T-helper 2 cell treated with Interferon-gamma antibody and Interleukin-4, amounts not matched to agents 5 μg/mL and 100 μg/mL, for 36 hours (primary cell): ENCODE measurements at regions not wholly inside any gene's neighbourhood (a gene's known extent, or its start where the extent isn't known, plus 50 kb on each side); places are given as distances from the start of the nearest gene placed in this dataset.
"Not testable (repeated sequence)": the region's sequence is repeated elsewhere in the genome, so short reads cannot be mapped to it uniquely, and the experiment has no call there.

Experiments used
- DNase-seq: peaks from one replicate; pipeline ENCODE4 v3.0.0; 2021; ENCODE audit warnings: low spot score
- H3K27ac Mint-ChIP-seq: one replicate; pipeline ENCODE4 v1.8.0; 2021; ENCODE audit warnings: mild to moderate bottlenecking, mixed read lengths
- H3K27me3 Mint-ChIP-seq: one replicate; pipeline ENCODE4 v1.8.0; 2021; ENCODE audit warnings: low read depth, mixed read lengths
- H3K36me3 Mint-ChIP-seq: one replicate; pipeline ENCODE4 v1.8.0; 2021; ENCODE audit warnings: low read depth, mixed read lengths
- H3K4me1 Mint-ChIP-seq: one replicate; pipeline ENCODE4 v1.8.0; 2021; ENCODE audit warnings: low read depth, mixed read lengths
- H3K4me3 Mint-ChIP-seq: one replicate; pipeline ENCODE4 v1.8.0; 2022; ENCODE audit warnings: mild to moderate bottlenecking, moderate library complexity, mixed read lengths
- H3K9me3 Mint-ChIP-seq: one replicate; pipeline ENCODE4 v1.8.0; 2021; ENCODE audit warnings: mixed read lengths

DNA sequence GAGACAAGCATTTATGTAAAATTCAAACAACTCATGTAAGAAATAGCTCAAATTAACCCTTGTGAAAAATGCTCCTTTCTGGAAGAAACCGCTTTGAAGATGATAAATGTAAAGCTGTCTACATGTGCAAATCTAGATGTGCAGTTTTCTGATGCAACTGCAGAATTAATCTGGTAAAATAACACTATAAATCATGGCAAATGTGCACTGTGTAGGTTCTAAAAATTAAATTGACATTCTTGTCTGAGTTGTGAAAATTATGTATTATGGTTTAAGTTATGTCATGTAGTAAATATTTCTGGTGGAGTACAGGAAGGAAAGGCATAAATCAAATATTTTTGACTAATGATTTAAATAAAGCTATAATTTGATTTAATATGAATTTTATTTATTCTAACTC lies 678.1 kb upstream of the SEMA6D start:
- Mint-ChIP-seq H3K36me3 (no peaks in the 10 kb centered on the region), H3K27ac (no peak overlapping the region), H3K9me3 (peaks cover 13% of the 10 kb centered on the region), H3K4me1 (no peaks in the 10 kb centered on the region), H3K27me3 (no peaks in the 10 kb centered on the region), H3K4me3 (no peak overlapping the region)
- DNase-seq: no peak

DNA sequence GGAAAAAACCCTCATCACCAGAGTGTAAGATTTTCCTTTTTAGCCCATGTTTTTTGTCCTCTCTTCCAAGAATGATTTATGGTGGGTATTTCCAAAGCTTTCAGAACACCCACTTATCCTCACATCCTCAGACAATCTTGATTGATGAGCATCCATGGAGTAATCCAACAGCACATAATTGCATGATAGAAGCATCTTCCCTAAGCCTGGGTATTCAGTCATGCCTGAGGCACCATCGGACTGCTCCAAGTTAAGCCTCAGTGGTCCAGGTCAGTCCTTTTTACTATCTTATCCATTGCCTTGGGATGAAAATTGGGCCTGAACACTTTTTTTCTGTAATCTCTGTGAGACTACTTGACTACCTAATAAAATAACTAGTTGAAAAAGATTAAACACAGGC lies 676.0 kb upstream of the SEMA6D start:
- Mint-ChIP-seq H3K4me3 (no peak overlapping the region), H3K36me3 (no peaks in the 10 kb centered on the region), H3K9me3 (peaks cover 15% of the 10 kb centered on the region), H3K27ac (no peak overlapping the region), H3K27me3 (no peaks in the 10 kb centered on the region), H3K4me1 (no peaks in the 10 kb centered on the region)
- no peak for DNase-seq

DNA sequence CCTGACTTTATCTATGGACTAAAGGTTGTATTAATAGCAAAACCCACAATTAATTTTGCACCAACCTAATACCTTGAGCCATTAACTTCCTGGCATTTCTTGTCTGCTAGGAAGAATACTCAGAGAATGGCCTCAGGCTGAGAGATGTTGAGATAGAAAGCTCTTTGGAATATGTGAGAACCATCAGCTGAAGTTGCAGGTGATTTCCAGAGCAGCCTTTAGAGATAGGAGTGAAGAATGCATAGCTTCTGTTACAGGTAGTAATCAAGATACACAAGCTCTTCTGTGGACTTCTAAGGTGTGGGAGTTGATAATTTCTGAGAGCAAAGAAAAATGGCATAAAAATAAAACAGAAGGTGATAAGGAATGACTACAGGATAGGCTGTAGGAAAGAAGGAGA lies 669.3 kb upstream of the SEMA6D start:
- not testable (repeated sequence) for H3K27me3 Mint-ChIP-seq, DNase-seq, H3K4me3 Mint-ChIP-seq, H3K27ac Mint-ChIP-seq, H3K4me1 Mint-ChIP-seq, H3K36me3 Mint-ChIP-seq
- peaks cover 18% of the 10 kb centered on the region for H3K9me3 Mint-ChIP-seq

- H3K4me3 Mint-ChIP-seq: no peak overlapping the region
- no peaks in the 10 kb centered on the region for H3K4me1 Mint-ChIP-seq
- H3K36me3 Mint-ChIP-seq: no peaks in the 10 kb centered on the region
- H3K9me3 Mint-ChIP-seq: peaks cover 16% of the 10 kb centered on the region
- H3K27me3 Mint-ChIP-seq: no peaks in the 10 kb centered on the region
- DNase-seq: no peak
- H3K27ac Mint-ChIP-seq: no peak overlapping the region
Observed at GRCh38 chr15:47066392-47066791, 650.9 kb upstream of the SEMA6D start.

DNA sequence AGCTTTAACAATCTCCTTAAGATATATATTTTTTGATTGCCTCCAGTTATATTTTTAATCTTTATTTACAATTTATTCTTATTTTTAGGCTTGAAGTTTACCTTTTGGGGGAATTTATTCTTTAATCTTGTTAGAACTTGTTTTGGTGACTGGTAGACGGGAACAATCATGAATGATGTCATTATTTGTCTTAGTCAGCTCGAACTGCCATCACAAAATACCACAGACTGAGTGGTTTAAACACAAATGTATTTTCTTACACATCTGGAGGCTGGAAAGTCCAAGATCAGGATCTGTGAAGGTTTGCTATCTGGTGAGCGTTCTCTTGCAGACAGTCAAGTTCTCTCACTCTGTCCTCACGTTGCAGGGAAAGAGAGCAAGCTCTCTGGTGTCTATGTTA lies 639.5 kb upstream of the SEMA6D start:
- not testable (repeated sequence) for H3K36me3 Mint-ChIP-seq, H3K27me3 Mint-ChIP-seq, H3K4me3 Mint-ChIP-seq, H3K9me3 Mint-ChIP-seq, H3K27ac Mint-ChIP-seq, DNase-seq, H3K4me1 Mint-ChIP-seq

GRCh38 chr15:47095833-47096232 lies 621.5 kb upstream of the SEMA6D start:
- no peak for DNase-seq
- Mint-ChIP-seq H3K36me3 (no peaks in the 10 kb centered on the region), H3K4me3 (no peak overlapping the region), H3K27me3 (no peaks in the 10 kb centered on the region), H3K27ac (no peak overlapping the region), H3K9me3 (peaks cover 22% of the 10 kb centered on the region), H3K4me1 (no peaks in the 10 kb centered on the region)

DNA sequence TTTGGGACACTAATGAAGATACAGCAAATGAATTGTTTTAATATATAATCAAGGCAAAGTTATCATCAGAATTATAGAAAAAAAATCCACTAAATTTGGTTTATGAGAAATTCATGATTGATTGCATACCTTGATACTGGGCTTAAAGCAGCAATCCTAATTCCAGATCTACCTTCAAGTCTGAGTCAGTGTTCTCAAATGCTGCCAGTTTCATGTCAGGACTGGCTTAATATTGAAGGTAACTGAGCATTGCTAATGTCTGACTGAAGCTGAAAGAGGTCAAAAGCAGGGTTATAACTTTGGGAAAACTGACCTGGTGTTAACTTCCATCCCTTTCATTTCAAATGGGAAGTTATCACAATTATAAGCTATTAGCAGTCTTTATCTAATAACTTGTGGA lies 618.8 kb upstream of the SEMA6D start:
- DNase-seq, H3K4me1 Mint-ChIP-seq, H3K36me3 Mint-ChIP-seq, H3K27me3 Mint-ChIP-seq, H3K4me3 Mint-ChIP-seq, H3K27ac Mint-ChIP-seq: not testable (repeated sequence)
- peaks cover 20% of the 10 kb centered on the region for H3K9me3 Mint-ChIP-seq

GRCh38 chr15:47099801-47100200 lies 617.5 kb upstream of the SEMA6D start:
- H3K4me1 Mint-ChIP-seq, H3K27ac Mint-ChIP-seq, H3K27me3 Mint-ChIP-seq, H3K36me3 Mint-ChIP-seq, DNase-seq, H3K4me3 Mint-ChIP-seq: not testable (repeated sequence)
- peaks cover 18% of the 10 kb centered on the region for H3K9me3 Mint-ChIP-seq

DNA sequence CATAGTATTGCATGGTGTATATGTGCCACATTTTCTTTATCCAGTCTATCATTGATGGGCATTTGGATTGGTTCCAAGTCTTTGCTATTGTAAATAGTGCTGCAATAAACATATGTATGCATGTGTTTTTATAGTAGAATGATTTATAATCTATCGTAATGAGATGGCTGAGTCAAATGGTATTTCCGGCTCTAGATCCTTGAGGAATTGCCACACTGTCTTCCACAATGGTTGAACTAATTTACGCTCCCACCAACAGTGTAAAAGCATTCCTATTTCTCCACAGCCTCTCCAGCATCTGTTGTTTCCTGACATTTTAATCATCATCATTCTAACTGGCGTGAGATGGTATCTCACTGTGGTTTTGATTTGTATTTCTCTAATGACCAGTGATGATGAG lies 608.5 kb upstream of the SEMA6D start:
- not testable (repeated sequence) for H3K4me3 Mint-ChIP-seq, H3K4me1 Mint-ChIP-seq, H3K27ac Mint-ChIP-seq, H3K27me3 Mint-ChIP-seq, H3K36me3 Mint-ChIP-seq, DNase-seq
- H3K9me3 Mint-ChIP-seq: peaks cover 38% of the 10 kb centered on the region

GRCh38 chr15:47116698-47117097 lies 600.6 kb upstream of the SEMA6D start:
- Mint-ChIP-seq H3K4me3 (no peak overlapping the region), H3K27ac (no peak overlapping the region), H3K36me3 (no peaks in the 10 kb centered on the region), H3K27me3 (no peaks in the 10 kb centered on the region), H3K9me3 (peaks cover 34% of the 10 kb centered on the region), H3K4me1 (no peaks in the 10 kb centered on the region)
- no peak for DNase-seq

- no peak for DNase-seq
- Mint-ChIP-seq H3K27me3 (no peaks in the 10 kb centered on the region), H3K36me3 (no peaks in the 10 kb centered on the region), H3K9me3 (peaks cover 35% of the 10 kb centered on the region), H3K4me1 (no peaks in the 10 kb centered on the region), H3K27ac (no peak overlapping the region), H3K4me3 (no peak overlapping the region)
Observed at GRCh38 chr15:47119349-47119748, 598.0 kb upstream of the SEMA6D start.

GRCh38 chr15:47124430-47125102 lies 592.7 kb upstream of the SEMA6D start:
- H3K27ac Mint-ChIP-seq: no peak overlapping the region
- H3K4me3 Mint-ChIP-seq: no peak overlapping the region

DNA sequence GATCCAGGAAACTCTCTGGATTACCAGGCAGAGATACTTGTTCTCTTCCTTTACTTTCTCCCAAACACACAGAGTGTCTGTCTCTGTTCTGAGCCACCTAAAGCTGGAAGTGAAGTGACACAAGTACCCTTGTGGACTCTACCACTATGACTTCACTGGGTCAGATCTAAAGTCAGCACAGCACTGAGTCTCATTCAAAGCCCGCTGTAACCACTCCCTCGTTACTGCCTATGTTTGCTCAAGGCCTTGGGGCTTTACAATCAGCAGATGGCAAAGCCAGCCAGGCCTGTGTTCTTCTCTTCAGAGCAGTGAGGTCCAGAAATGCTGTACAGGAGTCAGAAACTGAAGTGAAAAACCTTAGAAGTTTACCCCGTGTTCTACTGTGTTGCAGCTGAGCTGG lies 588.3 kb upstream of the SEMA6D start:
- no peaks in the 10 kb centered on the region for H3K36me3 Mint-ChIP-seq
- H3K4me1 Mint-ChIP-seq: no peaks in the 10 kb centered on the region
- no peak overlapping the region for H3K4me3 Mint-ChIP-seq
- H3K27me3 Mint-ChIP-seq: no peaks in the 10 kb centered on the region
- no peak for DNase-seq
- peaks cover 35% of the 10 kb centered on the region for H3K9me3 Mint-ChIP-seq
- no peak overlapping the region for H3K27ac Mint-ChIP-seq

More at GRCh38 chr15:47124430-47125102, 592.7 kb upstream of the SEMA6D start:
- Mint-ChIP-seq H3K36me3 (no peaks in the 10 kb centered on the region), H3K27me3 (no peaks in the 10 kb centered on the region), H3K9me3 (peaks cover 33% of the 10 kb centered on the region), H3K4me1 (no peaks in the 10 kb centered on the region)
- no peak for DNase-seq

DNA sequence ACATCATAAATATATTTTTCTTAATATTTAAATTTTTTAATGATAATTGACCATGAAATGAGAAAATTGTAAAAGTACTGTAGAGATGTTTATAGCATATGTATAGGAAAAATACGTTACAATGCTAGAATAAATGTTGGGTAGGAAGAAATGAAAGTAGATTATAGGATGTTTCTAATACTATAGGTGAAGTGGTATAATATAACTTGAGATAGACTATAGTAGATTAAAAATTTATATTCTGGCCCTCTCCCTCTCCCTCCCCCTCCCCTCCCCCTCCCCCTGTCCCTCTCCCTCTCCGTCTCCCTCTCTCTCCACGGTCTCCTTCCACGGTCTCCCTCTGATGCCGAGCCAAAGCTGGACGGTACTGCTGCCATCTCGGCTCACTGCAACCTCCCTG lies 585.9 kb upstream of the SEMA6D start:
- not testable (repeated sequence) for H3K27me3 Mint-ChIP-seq, H3K36me3 Mint-ChIP-seq, H3K27ac Mint-ChIP-seq, H3K4me1 Mint-ChIP-seq, DNase-seq, H3K4me3 Mint-ChIP-seq
- H3K9me3 Mint-ChIP-seq: peaks cover 38% of the 10 kb centered on the region

DNA sequence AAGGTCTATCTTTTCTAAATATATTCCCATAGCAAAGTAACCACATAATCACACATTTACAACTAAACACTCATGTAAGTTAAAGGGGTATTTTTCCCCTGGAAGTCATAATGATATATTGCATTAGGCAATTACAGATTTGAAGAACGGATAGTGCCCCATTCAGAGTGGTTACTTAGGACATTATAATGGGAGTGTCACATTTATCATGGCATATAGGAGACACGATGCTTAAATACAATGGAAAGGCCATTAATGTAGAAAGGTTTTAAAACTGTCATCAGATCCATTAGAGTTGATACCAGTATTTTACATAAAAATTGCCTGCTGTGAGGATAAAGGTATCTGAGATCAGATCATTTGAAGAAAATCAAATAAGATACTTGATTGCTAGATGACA lies 582.0 kb upstream of the SEMA6D start:
- Mint-ChIP-seq H3K9me3 (peaks cover 25% of the 10 kb centered on the region), H3K27ac (no peak overlapping the region), H3K4me1 (no peaks in the 10 kb centered on the region), H3K27me3 (no peaks in the 10 kb centered on the region), H3K4me3 (no peak overlapping the region), H3K36me3 (no peaks in the 10 kb centered on the region)
- no peak for DNase-seq
